ENCODE measurements at regions not wholly inside any gene's neighbourhood (a gene's known extent, or its start where the extent isn't known, plus 50 kb on each side); places are given as distances from the start of the nearest gene placed in this dataset.

GRCh38 chr7:36006636-36007229 lies 146.3 kb upstream of the EEPD1 start:
- no peak for DNase-seq (ENCODE audit: low read depth in 2 of 2)

- DNase-seq (ENCODE audit: low read depth in 2 of 2) = no peak
Observed at GRCh38 chr7:36010656-36011587, 142.1 kb upstream of the EEPD1 start.

- no peak for DNase-seq (ENCODE audit: low read depth in 2 of 2)
Observed at GRCh38 chr7:36011588-36011965, 141.5 kb upstream of the EEPD1 start.

GRCh38 chr7:36013246-36014014 lies 139.6 kb upstream of the EEPD1 start:
- no peak for DNase-seq (ENCODE audit: low read depth in 2 of 2)

GRCh38 chr7:36014961-36015360 lies 138.1 kb upstream of the EEPD1 start:
- no peak for DNase-seq (ENCODE audit: low read depth in 2 of 2)

- DNase-seq (ENCODE audit: low read depth in 2 of 2) = no peak
Observed at GRCh38 chr7:36015733-36016132, 137.3 kb upstream of the EEPD1 start.

- no peak for DNase-seq (ENCODE audit: low read depth in 2 of 2)
Observed at GRCh38 chr7:36016648-36017047, 136.4 kb upstream of the EEPD1 start.

GRCh38 chr7:36017111-36017510 lies 135.9 kb upstream of the EEPD1 start:
- DNase-seq (ENCODE audit: low read depth in 2 of 2) = no peak

GRCh38 chr7:36018816-36019484 lies 134.1 kb upstream of the EEPD1 start:
- DNase-seq (ENCODE audit: low read depth in 2 of 2) = no peak

GRCh38 chr7:36019538-36019937 lies 133.5 kb upstream of the EEPD1 start:
- no peak for DNase-seq (ENCODE audit: low read depth in 2 of 2)

GRCh38 chr7:36019980-36020379 lies 133.1 kb upstream of the EEPD1 start:
- no peak for DNase-seq (ENCODE audit: low read depth in 2 of 2)

- DNase-seq (ENCODE audit: low read depth in 2 of 2) = no peak
Observed at GRCh38 chr7:36021367-36021766, 131.7 kb upstream of the EEPD1 start.

- no peak for DNase-seq (ENCODE audit: low read depth in 2 of 2)
Observed at GRCh38 chr7:36021917-36022550, 131.0 kb upstream of the EEPD1 start.

- no peak for DNase-seq (ENCODE audit: low read depth in 2 of 2)
Observed at GRCh38 chr7:36023033-36023560, 130.0 kb upstream of the EEPD1 start.

GRCh38 chr7:36025190-36025589 lies 127.9 kb upstream of the EEPD1 start:
- DNase-seq (ENCODE audit: low read depth in 2 of 2) = no peak

- no peak for DNase-seq (ENCODE audit: low read depth in 2 of 2)
Observed at GRCh38 chr7:36029311-36029710, 123.7 kb upstream of the EEPD1 start.

- no peak for DNase-seq (ENCODE audit: low read depth in 2 of 2)
Observed at GRCh38 chr7:36029853-36030515, 123.1 kb upstream of the EEPD1 start.

- no peak for DNase-seq (ENCODE audit: low read depth in 2 of 2)
Observed at GRCh38 chr7:36032361-36032818, 120.7 kb upstream of the EEPD1 start.

- no peak for DNase-seq (ENCODE audit: low read depth in 2 of 2)
Observed at GRCh38 chr7:36034020-36034419, 119.0 kb upstream of the EEPD1 start.

- DNase-seq (ENCODE audit: low read depth in 2 of 2) = no peak
Observed at GRCh38 chr7:36035186-36035585, 117.9 kb upstream of the EEPD1 start.

- DNase-seq (ENCODE audit: low read depth in 2 of 2) = no peak
Observed at GRCh38 chr7:36036590-36036989, 116.5 kb upstream of the EEPD1 start.
